GM21526 (cell line): ENCODE measurements at regions not wholly inside any gene's neighbourhood (a gene's known extent, or its start where the extent isn't known, plus 50 kb on each side); places are given as distances from the start of the nearest gene placed in this dataset.

Experiments used
- ATAC-seq: cut with Tn5 transposase; IDR thresholded peaks from one replicate; pipeline ENCODE4 v1.9.1; 2021; ENCODE audit warnings: moderate library complexity; ENCODE audit not compliant: unreplicated experiment, low FRiP score

- no peak for ATAC-seq
Observed at GRCh38 chr13:71090990-71091389, 776.0 kb downstream of the DACH1 start.

GRCh38 chr13:71089056-71089455 is 777.9 kb downstream of the DACH1 start:
- ATAC-seq, result no peak

DNA sequence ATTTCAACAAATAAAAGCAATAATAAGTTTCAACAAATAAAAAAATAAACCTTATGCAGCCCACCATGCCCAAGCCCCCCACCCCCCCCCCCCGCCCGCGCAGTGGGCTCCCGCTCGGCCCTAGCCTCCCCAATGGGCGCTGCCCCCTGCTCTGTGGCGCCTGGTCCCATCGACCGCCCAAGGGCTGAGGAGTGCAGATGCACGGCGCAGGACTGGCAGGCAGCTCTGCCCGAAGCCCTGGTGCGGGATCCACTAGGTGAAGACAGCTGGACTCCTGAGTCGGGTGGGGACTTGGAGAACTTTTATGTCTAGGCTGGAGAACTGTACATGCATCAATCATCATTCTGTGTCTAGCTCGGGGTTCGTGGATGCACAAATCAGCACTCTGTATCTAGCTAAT is 779.6 kb downstream of the DACH1 start:
- ATAC-seq, result no peak

- no peak for ATAC-seq
Observed at GRCh38 chr13:71087006-71087405, 780.0 kb downstream of the DACH1 start.

DNA sequence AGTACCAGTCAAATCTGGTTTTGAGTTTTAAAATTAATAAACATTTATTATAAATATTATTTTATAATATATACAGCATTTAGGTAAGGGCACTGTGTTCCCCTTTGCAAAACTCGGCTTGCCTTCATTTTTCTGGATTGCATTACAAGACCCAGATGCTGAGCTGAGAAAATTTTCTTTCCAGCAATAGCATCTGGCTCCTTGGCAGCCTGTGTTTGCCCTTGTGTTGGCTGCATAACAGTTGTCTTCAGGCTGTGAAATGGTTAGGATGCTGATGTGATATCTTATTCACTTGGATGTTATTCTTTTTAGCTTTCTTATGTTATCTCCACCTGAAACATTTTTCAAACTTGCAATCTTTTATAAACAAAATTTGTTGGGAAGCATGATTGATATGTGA is 784.4 kb downstream of the DACH1 start:
- ATAC-seq, result no peak

- ATAC-seq, result no peak
Observed at GRCh38 chr13:71079638-71080037, 787.4 kb downstream of the DACH1 start.

DNA sequence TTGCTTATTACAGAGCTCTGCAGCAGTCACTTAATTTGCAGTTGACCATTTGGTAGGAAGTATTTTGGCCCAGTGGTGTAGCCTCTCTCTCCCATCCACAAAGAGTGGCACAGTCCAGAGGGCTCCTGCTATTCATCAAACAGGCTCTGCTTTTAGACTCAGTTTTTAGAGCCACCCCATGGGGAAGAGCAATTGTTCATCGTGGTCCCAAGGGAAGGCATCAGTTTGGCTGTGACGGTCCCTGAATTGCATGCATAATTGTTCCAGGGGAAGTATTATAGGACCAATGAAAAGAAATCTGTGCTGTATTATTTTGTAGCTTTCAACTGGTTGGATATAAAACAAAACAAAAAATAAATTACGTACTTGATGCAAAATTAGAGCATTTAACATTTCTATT is 799.0 kb downstream of the DACH1 start:
- ATAC-seq, result no peak

DNA sequence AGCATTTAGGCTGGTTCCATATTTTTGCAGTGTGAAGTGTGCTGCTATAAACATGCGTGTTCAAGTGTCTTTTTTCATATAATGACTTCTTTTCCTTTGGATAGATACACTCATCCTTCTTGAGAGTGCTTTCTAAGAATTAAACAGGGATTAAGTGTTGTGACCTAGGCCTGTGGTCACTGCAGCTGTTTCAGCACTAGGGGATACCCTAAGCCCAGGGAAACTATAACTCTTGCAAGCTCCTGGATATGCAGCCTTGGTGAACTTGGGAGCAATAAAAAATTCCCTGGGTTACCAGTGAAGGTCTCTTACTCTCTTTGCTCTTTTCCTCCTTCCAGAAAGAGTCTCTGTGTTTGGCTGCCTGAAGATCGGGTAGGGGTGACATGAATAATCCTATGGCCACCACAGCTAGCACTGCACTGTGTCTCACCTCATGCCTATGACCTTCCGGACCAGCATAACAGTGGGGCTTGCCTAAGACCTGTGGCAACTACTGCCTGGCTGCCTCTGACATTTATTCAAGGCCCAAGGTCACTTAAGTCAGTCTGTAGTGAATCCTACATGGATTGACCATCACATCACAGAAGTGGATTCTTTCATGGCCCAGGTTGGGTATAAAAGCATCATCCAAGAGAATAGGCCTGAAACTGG is 799.7 kb downstream of the DACH1 start:
- ATAC-seq, result no peak

- no peak for ATAC-seq
Observed at GRCh38 chr13:71056581-71056980, 810.4 kb downstream of the DACH1 start.

- no peak for ATAC-seq
Observed at GRCh38 chr13:71055644-71056043, 811.4 kb downstream of the DACH1 start.

- ATAC-seq, result no peak
Observed at GRCh38 chr13:71055047-71055446, 812.0 kb downstream of the DACH1 start.

- peak; percentile 88 for ATAC-seq
Observed at GRCh38 chr13:71054358-71054757, 812.6 kb downstream of the DACH1 start.

GRCh38 chr13:71051573-71051972 is 815.4 kb downstream of the DACH1 start:
- no peak for ATAC-seq

GRCh38 chr13:71046360-71047079 is 820.5 kb downstream of the DACH1 start:
- ATAC-seq, result no peak

DNA sequence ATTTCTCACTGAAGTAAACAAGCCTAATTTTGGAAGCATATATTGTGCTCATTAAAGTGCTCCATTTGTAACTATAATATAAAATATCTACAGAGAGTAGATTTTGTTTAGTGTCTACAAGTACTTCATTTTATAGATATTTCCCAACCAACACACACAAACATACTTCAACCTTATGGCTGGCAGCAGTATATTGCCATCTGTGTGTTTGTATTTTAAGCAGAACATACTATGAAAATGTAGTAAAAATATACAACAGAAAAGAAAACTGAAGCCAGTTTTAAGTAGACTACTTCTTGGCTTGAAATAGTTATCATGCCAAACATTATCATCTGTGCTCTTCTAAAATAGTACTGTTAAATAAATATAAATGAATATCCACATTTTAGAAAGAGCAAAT is 821.9 kb downstream of the DACH1 start:
- no peak for ATAC-seq

DNA sequence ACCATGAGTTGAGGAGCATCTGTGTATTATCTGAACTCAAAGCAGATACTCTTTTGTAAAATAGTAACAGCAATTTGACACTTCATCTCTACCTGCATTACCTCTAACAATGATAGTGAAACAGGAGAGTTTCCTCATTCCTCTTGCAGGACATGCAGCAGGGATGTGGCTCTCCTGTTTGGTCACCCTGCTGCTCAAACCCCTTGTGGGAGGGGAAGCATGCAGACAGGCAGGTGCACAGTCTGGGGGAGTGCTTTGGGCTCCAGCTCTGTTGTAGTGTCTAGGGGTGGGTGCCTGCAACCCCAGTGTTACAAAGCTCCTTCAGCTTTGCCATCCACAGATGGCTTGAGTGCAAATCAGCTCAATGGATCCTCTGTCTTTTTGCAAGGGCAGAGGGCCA is 827.6 kb downstream of the DACH1 start:
- no peak for ATAC-seq

GRCh38 chr13:71034018-71034417 is 833.0 kb downstream of the DACH1 start:
- no peak for ATAC-seq

GRCh38 chr13:71033026-71033425 is 834.0 kb downstream of the DACH1 start:
- ATAC-seq, result no peak

DNA sequence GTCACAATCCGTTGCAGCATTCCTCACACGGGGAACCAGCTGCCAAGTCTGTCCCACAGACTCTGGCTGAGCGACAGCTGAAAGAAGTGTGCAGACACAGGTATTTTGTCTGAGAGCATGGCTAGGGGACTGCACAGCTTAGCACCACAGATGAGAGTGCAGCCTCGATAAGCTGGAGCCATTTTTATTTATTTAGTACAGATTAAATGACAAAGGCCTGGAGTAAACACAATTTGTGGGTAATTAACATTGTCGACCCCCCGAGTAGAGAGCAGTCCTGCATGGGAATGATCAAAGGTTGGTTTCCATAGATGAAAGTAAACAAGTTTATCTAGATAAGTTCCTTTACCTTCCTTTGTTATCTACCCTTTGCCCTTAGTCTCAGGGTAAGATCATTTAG is 836.2 kb downstream of the DACH1 start:
- no peak for ATAC-seq

- no peak for ATAC-seq
Observed at GRCh38 chr13:71028884-71029283, 838.1 kb downstream of the DACH1 start.

DNA sequence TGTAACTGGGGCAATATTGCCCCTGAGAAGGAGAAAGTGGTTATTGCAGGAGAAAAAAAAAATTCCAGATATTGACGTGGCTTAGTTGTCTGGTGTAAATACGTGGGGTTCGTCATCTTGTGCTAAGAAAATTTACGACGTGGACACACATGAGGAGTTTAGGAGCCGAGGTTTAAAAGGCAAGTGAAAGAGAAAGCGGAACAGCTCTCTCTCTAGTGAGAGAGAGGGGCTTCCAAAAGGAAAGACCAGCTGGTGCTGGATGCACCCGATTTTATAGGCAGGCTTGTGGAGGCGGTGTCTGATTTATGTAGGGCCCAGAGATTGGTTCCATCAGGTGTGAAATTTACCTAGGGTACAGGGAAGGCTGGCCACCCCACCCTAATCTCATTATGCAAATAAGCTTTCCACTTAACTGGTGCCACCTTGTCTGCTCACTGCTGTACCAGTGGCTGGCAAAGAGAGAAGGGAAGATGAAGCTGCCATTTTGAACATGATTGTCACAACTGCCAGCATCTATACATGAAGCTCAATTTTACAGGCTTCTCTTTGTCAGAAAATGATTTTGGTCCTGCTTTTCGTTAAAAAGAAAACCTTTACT is 845.1 kb downstream of the DACH1 start:
- no peak for ATAC-seq

- no peak for ATAC-seq
Observed at GRCh38 chr13:71018995-71019394, 848.0 kb downstream of the DACH1 start.
